Heart left ventricle (tissue), 16 donors: ENCODE measurements at regions not wholly inside any gene's neighbourhood (a gene's known extent, or its start where the extent isn't known, plus 50 kb on each side); places are given as distances from the start of the nearest gene placed in this dataset.
"Not testable (repeated sequence)": the region's sequence is repeated elsewhere in the genome, so short reads cannot be mapped to it uniquely, and the experiment has no call there.

Source experiments
- ATAC-seq, 4 donors: fragments of 200-7000 bp; cut with Tn5 transposase; one replicate each; pipeline ENCODE4 v1.9.1; 2020 to 2022; ENCODE audit warnings: moderate library complexity in 4 of 4, mild to moderate bottlenecking in 3 of 4, moderate number of reproducible peaks in 1 of 4
- DNase-seq, 5 donors: peaks; one replicate each; pipeline ENCODE4 v3.0.0-alpha.2; 2020
- H3K27ac ChIP-seq, 12 donors: fragments of 200-600 bp; sonication (generic) in 4 of 12; one replicate each; pipeline versions ENCODE4 v1.5.0 to v1.8.0; 2016 to 2022; ENCODE audit warnings: mild to moderate bottlenecking in 2 of 12
- H3K27me3 ChIP-seq, 9 donors: fragments of 200-600 bp; sonication (generic) in 2 of 9; one replicate each; pipeline versions ENCODE4 v1.5.1 to v1.8.0; 2016 to 2022; ENCODE audit warnings: mild to moderate bottlenecking in 3 of 9
- H3K36me3 ChIP-seq, 9 donors: fragments of 200-600 bp; sonication (generic) in 2 of 9; one replicate each; pipeline versions ENCODE4 v1.5.0 to v1.8.0; 2018 to 2022; ENCODE audit warnings: mild to moderate bottlenecking in 2 of 9
- H3K4me1 ChIP-seq, 12 donors: fragments of 200-600 bp; sonication (generic) in 4 of 12; one replicate each; pipeline versions ENCODE4 v1.5.0 to v1.8.0; 2016 to 2022; ENCODE audit warnings: mild to moderate bottlenecking in 3 of 12
- H3K4me3 ChIP-seq, 12 donors: fragments of 200-600 bp; sonication (generic) in 4 of 12; one replicate each; pipeline versions ENCODE4 v1.5.0 to v1.8.0; 2017 to 2022; ENCODE audit warnings: mild to moderate bottlenecking in 9 of 12, moderate library complexity in 4 of 12
- H3K9me3 ChIP-seq, 12 donors: fragments of 200-600 bp; sonication (generic) in 4 of 12; one replicate each; pipeline versions ENCODE4 v1.5.0 to v1.8.0; 2016 to 2022; ENCODE audit warnings: mild to moderate bottlenecking in 1 of 12
- CTCF ChIP-seq, 12 donors: fragments of 200-600 bp; sonication (generic) in 4 of 12; IDR thresholded peaks; one replicate each; pipeline versions ENCODE4 v1.5.0 to v1.8.0; 2018 to 2022; ENCODE audit warnings: antibody characterized with exemption in 12 of 12, mild to moderate bottlenecking in 5 of 12
- POLR2A ChIP-seq, 2 donors: fragments of 450-650 bp; IDR thresholded peaks; one replicate each; pipeline ENCODE4 v1.6.1; 2017; ENCODE audit warnings: antibody characterized with exemption in 2 of 2, mild to moderate bottlenecking in 2 of 2, moderate library complexity in 2 of 2
- WGBS, 4 donors: extraction: QIAGEN DNeasy Blood & Tissue Kit in 2 of 4; methylation state at CpG; one replicate each; pipeline versions ENCODE4 v1.1.5 to v1.1.7; 2013 to 2018; 5-methylcytosine and 5-hydroxymethylcytosine counted together
- intact Hi-C, 10 donors: fragments of 100-400 bp; cut with DNase I; formaldehyde crosslinking; loops; one replicate each; pipeline versions ENCODE4 v1.11.1 to v1.14.2; 2022
- donor health status: ischemic (EF 13 %, LVEDD 7.1; RV severe dilation, severe dysfunction).
- donor health status: healthy with polysubstance abuse.
- donor health status: DM: no; HTN: yes; CAD: no.
- donor health status: DM: no; HTN: no; CAD: no.
- donor health status: ischemic (EF 25% LVEDD 6.9; RV normal size, moderate dysfunction).
- donor health status: ischemic (EF 25% LVEDD 5.7; RV mildly dilated, moderate dysfunction).
- donor health status: healthy.
- donor health status: DM: yes; HTN: yes; CAD: no.
- donor health status: ischemic (EF 35%, LVEDD 5.7; RV mildly dilated, moderate dysfunction).
- donor health status: nonischemic (EF 11% LVEDD 7.7; RV severe dilation, severe dysfunction).
- donor health status: DM: yes; HTN: yes; CAD: no.
- donor health status: PGD.
- donor health status: ischemic (EF 29% LVEDD 5.4; RV normal size, mild dysfunction).
- donor health status: nonischemic (EF 23%, LVEDD 6.1; RV moderate dilation, normal function).

GRCh38 chr5:164312801-164313200 lies 807.4 kb downstream of the MAT2B start:
- Histone ChIP-seq H3K4me1 (no peaks in the 10 kb centered on the region), H3K4me3 (no peak overlapping the region), H3K36me3 (no peaks in the 10 kb centered on the region), H3K27ac (no peak overlapping the region), H3K27me3 (peaks cover 0 to 2% (median 0%) of the 10 kb centered on the region in 9 donors), H3K9me3 (no peaks in the 10 kb centered on the region)
- TF ChIP-seq POLR2A (IDR thresholded peaks at IDR 0.05) = no peak
- no peak for TF ChIP-seq CTCF (IDR thresholded peaks at IDR 0.05)
- intact Hi-C loops = no loop called here
- DNase-seq (no peak), ATAC-seq (no peak)
- 84 to 93% (median 85%) methylated on average over 5 of the region's 5 CpGs for WGBS, 4 donors

DNA sequence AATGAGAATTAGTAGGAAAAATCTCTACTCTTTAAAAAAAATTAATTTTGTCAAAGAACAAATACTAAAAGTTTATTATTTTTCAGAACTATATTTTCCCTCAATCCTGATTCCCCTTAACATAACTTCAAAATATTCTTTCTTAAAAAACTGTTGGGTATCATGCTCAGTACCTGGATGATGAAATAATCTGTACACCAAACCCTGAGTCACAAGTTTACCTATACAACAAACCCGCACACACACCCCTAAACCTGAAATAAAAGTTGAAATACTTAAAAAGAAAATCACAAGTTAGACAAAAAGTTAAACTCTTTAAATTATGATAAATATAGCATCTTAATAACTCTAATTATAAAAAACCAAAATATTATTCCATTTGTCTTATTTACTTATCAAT lies 812.3 kb downstream of the MAT2B start:
- Histone ChIP-seq H3K36me3 (no peaks in the 10 kb centered on the region), H3K9me3 (no peaks in the 10 kb centered on the region), H3K27ac (no peak overlapping the region), H3K27me3 (peaks cover 0 to 2% (median 0%) of the 10 kb centered on the region in 9 donors), H3K4me1 (no peaks in the 10 kb centered on the region), H3K4me3 (no peak overlapping the region)
- DNase-seq = no peak
- intact Hi-C loops = no loop called here
- TF ChIP-seq CTCF (IDR thresholded peaks at IDR 0.05) = no peak
- TF ChIP-seq POLR2A (IDR thresholded peaks at IDR 0.05) = no peak
- 88 to 93% (median 89%) methylated on average over 1 of the region's 1 CpG for WGBS, 4 donors
- ATAC-seq = no peak

- Histone ChIP-seq H3K27me3 (peaks cover 0 to 2% (median 0%) of the 10 kb centered on the region in 9 donors), H3K9me3 (no peaks in the 10 kb centered on the region), H3K36me3 (no peaks in the 10 kb centered on the region), H3K4me1 (no peaks in the 10 kb centered on the region), H3K27ac (no peak overlapping the region), H3K4me3 (no peak overlapping the region)
- TF ChIP-seq POLR2A (IDR thresholded peaks at IDR 0.05) = no peak
- TF ChIP-seq CTCF (IDR thresholded peaks at IDR 0.05) = no peak
- no peak for ATAC-seq
- intact Hi-C loops = no loop called here
- no peak for DNase-seq
- 59 to 78% (median 70%) methylated on average over 3 of the region's 3 CpGs for WGBS, 4 donors
These were observed 813.7 kb downstream of the MAT2B start for GRCh38 chr5:164319161-164319560.

- Histone ChIP-seq H3K9me3 (peaks cover 0 to 35% (median 15%) of the 10 kb centered on the region in 12 donors), H3K4me1 (no peaks in the 10 kb centered on the region), H3K4me3 (no peak overlapping the region), H3K36me3 (no peaks in the 10 kb centered on the region), H3K27ac (no peak overlapping the region), H3K27me3 (no peaks in the 10 kb centered on the region)
- WGBS, 4 donors = 56 to 68% (median 60%) methylated on average over 2 of the region's 2 CpGs
- intact Hi-C loops = no loop called here
- DNase-seq = no peak
- no peak for ATAC-seq
- no peak for TF ChIP-seq POLR2A (IDR thresholded peaks at IDR 0.05)
These were observed 818.8 kb downstream of the MAT2B start for GRCh38 chr5:164324239-164324638.

- TF ChIP-seq CTCF (IDR thresholded peaks at IDR 0.05) (peak in 3 of 12 donors; percentile 5 to 26 (median 7)), POLR2A (IDR thresholded peaks at IDR 0.05) (no peak)
- H3K36me3 ChIP-seq = no peaks in the 10 kb centered on the region
- no peak overlapping the region for H3K4me3 ChIP-seq
- no peak for DNase-seq
- H3K4me1 ChIP-seq = no peaks in the 10 kb centered on the region
- intact Hi-C loops = no loop called here
- H3K27ac ChIP-seq = no peak overlapping the region
- peaks cover 0 to 35% (median 15%) of the 10 kb centered on the region in 12 donors for H3K9me3 ChIP-seq
- H3K27me3 ChIP-seq = no peaks in the 10 kb centered on the region
- no peak for ATAC-seq
These were observed 820.8 kb downstream of the MAT2B start for GRCh38 chr5:164326219-164326618.

DNA sequence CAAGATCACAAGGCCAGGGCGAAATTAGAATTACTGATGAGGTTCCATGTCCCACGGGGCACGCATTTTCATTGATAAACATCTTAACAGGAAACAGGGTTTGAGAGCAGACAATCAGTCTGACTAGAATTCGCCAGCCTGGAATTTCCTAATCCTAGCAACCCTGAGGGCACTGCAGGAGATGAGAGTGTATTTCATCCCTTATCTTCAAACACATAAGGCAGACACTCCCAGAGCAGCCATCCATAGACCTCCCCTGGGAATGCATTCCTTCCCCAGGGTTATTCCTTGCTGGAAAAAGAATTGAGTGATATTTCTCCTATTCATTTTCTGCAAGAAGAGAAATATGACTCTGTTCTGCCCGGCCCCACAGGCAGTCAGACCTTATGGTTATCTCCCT lies 821.7 kb downstream of the MAT2B start:
- H3K36me3 ChIP-seq, H3K4me1 ChIP-seq, intact Hi-C loops, ATAC-seq, DNase-seq, H3K27me3 ChIP-seq, H3K4me3 ChIP-seq, H3K27ac ChIP-seq: not testable (repeated sequence)
- H3K9me3 ChIP-seq = peaks cover 0 to 35% (median 15%) of the 10 kb centered on the region in 12 donors
- 71 to 88% (median 87%) methylated on average over 5 of the region's 5 CpGs for WGBS, 4 donors
